ENCODE measurements at regions not wholly inside any gene's neighbourhood (a gene's known extent, or its start where the extent isn't known, plus 50 kb on each side); places are given as distances from the start of the nearest gene placed in this dataset.

- no peak overlapping the region for H3K4me3 ChIP-seq (replicated peaks; ENCODE audit: low read depth, low read length)
- no peak for DNase-seq (ENCODE audit: extremely low read depth, low read depth)
- TF ChIP-seq CTCF (IDR thresholded peaks at IDR 0.05; ENCODE audit: low read depth, low read length, missing control alignments): no peak
Observed at GRCh38 chr2:116444256-116444872, 1370.1 kb upstream of the DDX18 start.

GRCh38 chr2:116450990-116451389 lies 1363.5 kb upstream of the DDX18 start:
- no peak for TF ChIP-seq CTCF (IDR thresholded peaks at IDR 0.05; ENCODE audit: low read depth, low read length, missing control alignments)
- no peak overlapping the region for H3K4me3 ChIP-seq (replicated peaks; ENCODE audit: low read depth, low read length)
- no peak for DNase-seq (ENCODE audit: extremely low read depth, low read depth)

- DNase-seq (ENCODE audit: extremely low read depth, low read depth): no peak
- H3K4me3 ChIP-seq (replicated peaks; ENCODE audit: low read depth, low read length): no peak overlapping the region
- TF ChIP-seq CTCF (IDR thresholded peaks at IDR 0.05; ENCODE audit: low read depth, low read length, missing control alignments): no peak
Observed at GRCh38 chr2:116452651-116453050, 1361.8 kb upstream of the DDX18 start.

GRCh38 chr2:116456429-116456828 lies 1358.1 kb upstream of the DDX18 start:
- TF ChIP-seq CTCF (IDR thresholded peaks at IDR 0.05; ENCODE audit: low read depth, low read length, missing control alignments): no peak
- H3K4me3 ChIP-seq (replicated peaks; ENCODE audit: low read depth, low read length): no peak overlapping the region
- DNase-seq (ENCODE audit: extremely low read depth, low read depth): no peak

GRCh38 chr2:116467243-116467642 lies 1347.2 kb upstream of the DDX18 start:
- H3K4me3 ChIP-seq (replicated peaks; ENCODE audit: low read depth, low read length): no peak overlapping the region
- no peak for DNase-seq (ENCODE audit: extremely low read depth, low read depth)
- no peak for TF ChIP-seq CTCF (IDR thresholded peaks at IDR 0.05; ENCODE audit: low read depth, low read length, missing control alignments)

GRCh38 chr2:116477229-116477628 lies 1337.3 kb upstream of the DDX18 start:
- no peak overlapping the region for H3K4me3 ChIP-seq (replicated peaks; ENCODE audit: low read depth, low read length)
- no peak for TF ChIP-seq CTCF (IDR thresholded peaks at IDR 0.05; ENCODE audit: low read depth, low read length, missing control alignments)
- DNase-seq (ENCODE audit: extremely low read depth, low read depth): no peak

- no peak for TF ChIP-seq CTCF (IDR thresholded peaks at IDR 0.05; ENCODE audit: low read depth, low read length, missing control alignments)
- H3K4me3 ChIP-seq (replicated peaks; ENCODE audit: low read depth, low read length): no peak overlapping the region
- DNase-seq (ENCODE audit: extremely low read depth, low read depth): no peak
Observed at GRCh38 chr2:116487336-116487735, 1327.2 kb upstream of the DDX18 start.

All from HFF-Myc (cell line).